Esophagus squamous epithelium (tissue), 4 donors: ENCODE measurements at regions not wholly inside any gene's neighbourhood (a gene's known extent, or its start where the extent isn't known, plus 50 kb on each side); places are given as distances from the start of the nearest gene placed in this dataset.

Experiments used
- CTCF ChIP-seq, 6 experiments: fragments of 450-650 bp in 4 of 6; fragments of 200-600 bp in 2 of 6; sonication (generic) in 2 of 6; IDR thresholded peaks; one replicate each; pipeline ENCODE4 v1.5.1; 2016 to 2019; ENCODE audit warnings: antibody characterized with exemption in 6 of 6, mild to moderate bottlenecking in 4 of 6, moderate library complexity in 4 of 6
- POLR2A ChIP-seq, 4 donors: fragments of 450-650 bp; IDR thresholded peaks; one replicate each; pipeline ENCODE4 v1.6.1; 2017; ENCODE audit warnings: antibody characterized with exemption in 4 of 4, mild to moderate bottlenecking in 4 of 4, moderate library complexity in 3 of 4

GRCh38 chr11:87628026-87628580 is 547.1 kb downstream of the RAB38 start:
- no peak for TF ChIP-seq CTCF (IDR thresholded peaks at IDR 0.05)
- no peak for TF ChIP-seq POLR2A (IDR thresholded peaks at IDR 0.05)
